ENCODE measurements at regions not wholly inside any gene's neighbourhood (a gene's known extent, or its start where the extent isn't known, plus 50 kb on each side); places are given as distances from the start of the nearest gene placed in this dataset.
"Not testable (repeated sequence)": the region's sequence is repeated elsewhere in the genome, so short reads cannot be mapped to it uniquely, and the experiment has no call there.

GRCh38 chr6:164066766-164067165 lies 652.2 kb downstream of the QKI start:
- no peak for DNase-seq
- Histone ChIP-seq H3K4me1 (ENCODE audit: control insufficient read depth, insufficient read depth, low read length) (no peaks in the 10 kb centered on the region), H3K9me3 (ENCODE audit: control insufficient read depth, low read depth, low read length) (no peaks in the 10 kb centered on the region), H3K4me3 (ENCODE audit: low read length) (no peak overlapping the region), H3K36me3 (ENCODE audit: control insufficient read depth, insufficient read depth, low read length) (no peaks in the 10 kb centered on the region), H3K27ac (ENCODE audit: low read length) (no peak overlapping the region), H3K27me3 (ENCODE audit: control insufficient read depth, insufficient read depth, low read length) (no peaks in the 10 kb centered on the region)
- WGBS (ENCODE audit: insufficient coverage, low lambda C conversion rate), result 90% methylated on average over 2 of the region's 5 CpGs

DNA sequence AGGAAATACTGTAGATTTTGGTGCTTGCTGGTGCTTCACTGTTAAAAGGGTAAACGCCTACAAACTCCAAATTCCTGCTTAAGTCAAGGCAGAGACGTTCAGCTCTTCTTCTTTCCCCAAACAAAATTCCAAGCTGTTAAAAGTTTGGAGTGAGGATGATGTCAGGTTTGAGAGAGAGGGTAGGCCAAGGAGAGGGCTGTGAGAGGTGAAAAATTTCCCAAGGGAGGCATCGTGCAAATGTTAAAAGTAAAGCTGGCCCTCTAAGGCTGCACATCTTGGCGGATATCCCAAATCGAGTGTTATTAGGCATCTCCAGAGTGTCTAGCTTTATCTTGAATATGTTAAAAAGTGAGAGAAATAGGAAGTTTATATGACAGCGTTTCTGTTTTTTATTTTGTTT lies 651.8 kb downstream of the QKI start:
- no peaks in the 10 kb centered on the region for H3K9me3 ChIP-seq (ENCODE audit: control insufficient read depth, low read depth, low read length)
- H3K4me1 ChIP-seq (ENCODE audit: control insufficient read depth, insufficient read depth, low read length), result no peaks in the 10 kb centered on the region
- H3K27ac ChIP-seq (ENCODE audit: low read length), result no peak overlapping the region
- no peaks in the 10 kb centered on the region for H3K36me3 ChIP-seq (ENCODE audit: control insufficient read depth, insufficient read depth, low read length)
- H3K4me3 ChIP-seq (ENCODE audit: low read length), result no peak overlapping the region
- H3K27me3 ChIP-seq (ENCODE audit: control insufficient read depth, insufficient read depth, low read length), result no peaks in the 10 kb centered on the region
- WGBS (ENCODE audit: insufficient coverage, low lambda C conversion rate), result 70% methylated on average over 4 of the region's 6 CpGs
- no peak for DNase-seq

- no peak for DNase-seq
- Histone ChIP-seq H3K27ac (ENCODE audit: low read length) (no peak overlapping the region), H3K4me1 (ENCODE audit: control insufficient read depth, insufficient read depth, low read length) (no peaks in the 10 kb centered on the region), H3K9me3 (ENCODE audit: control insufficient read depth, low read depth, low read length) (no peaks in the 10 kb centered on the region), H3K4me3 (ENCODE audit: low read length) (no peak overlapping the region), H3K36me3 (ENCODE audit: control insufficient read depth, insufficient read depth, low read length) (no peaks in the 10 kb centered on the region), H3K27me3 (ENCODE audit: control insufficient read depth, insufficient read depth, low read length) (no peaks in the 10 kb centered on the region)
- no CpG with 5 or more reads among the region's 3 CpGs for WGBS (ENCODE audit: insufficient coverage, low lambda C conversion rate)
Observed at GRCh38 chr6:164063346-164063745, 648.8 kb downstream of the QKI start.

DNA sequence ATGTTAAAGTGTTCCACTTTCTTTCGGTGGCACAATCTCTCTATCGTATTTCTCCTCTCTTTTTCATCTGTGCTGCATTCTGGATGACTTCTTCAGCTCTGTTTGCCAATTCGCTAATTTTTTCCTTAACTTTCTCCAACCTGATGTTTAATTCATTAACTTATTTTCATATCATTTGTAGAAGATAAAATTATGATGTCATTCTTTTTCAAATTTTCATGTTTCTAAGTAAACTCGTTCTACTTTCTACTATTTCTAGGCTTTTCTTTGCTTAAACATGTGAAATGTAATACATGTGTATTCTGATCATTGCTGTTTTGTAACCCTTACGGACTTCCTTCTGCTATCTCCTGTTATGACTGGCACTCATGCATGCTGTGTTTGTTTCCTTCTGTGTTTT lies 648.4 kb downstream of the QKI start:
- 84% methylated on average over 5 of the region's 5 CpGs for WGBS (ENCODE audit: insufficient coverage, low lambda C conversion rate)
- H3K36me3 ChIP-seq (ENCODE audit: control insufficient read depth, insufficient read depth, low read length), result no peaks in the 10 kb centered on the region
- H3K4me3 ChIP-seq (ENCODE audit: low read length), result no peak overlapping the region
- no peaks in the 10 kb centered on the region for H3K9me3 ChIP-seq (ENCODE audit: control insufficient read depth, low read depth, low read length)
- H3K27me3 ChIP-seq (ENCODE audit: control insufficient read depth, insufficient read depth, low read length), result no peaks in the 10 kb centered on the region
- H3K4me1 ChIP-seq (ENCODE audit: control insufficient read depth, insufficient read depth, low read length), result no peaks in the 10 kb centered on the region
- H3K27ac ChIP-seq (ENCODE audit: low read length), result no peak overlapping the region
- DNase-seq, result no peak

- no peak overlapping the region for H3K27ac ChIP-seq (ENCODE audit: low read length)
- H3K4me1 ChIP-seq (ENCODE audit: control insufficient read depth, insufficient read depth, low read length), result no peaks in the 10 kb centered on the region
- 100% methylated on average over 1 of the region's 5 CpGs for WGBS (ENCODE audit: insufficient coverage, low lambda C conversion rate)
- H3K27me3 ChIP-seq (ENCODE audit: control insufficient read depth, insufficient read depth, low read length), result no peaks in the 10 kb centered on the region
- DNase-seq, result no peak
- no peaks in the 10 kb centered on the region for H3K9me3 ChIP-seq (ENCODE audit: control insufficient read depth, low read depth, low read length)
- H3K36me3 ChIP-seq (ENCODE audit: control insufficient read depth, insufficient read depth, low read length), result no peaks in the 10 kb centered on the region
- H3K4me3 ChIP-seq (ENCODE audit: low read length), result no peak overlapping the region
Observed at GRCh38 chr6:164057876-164058275, 643.4 kb downstream of the QKI start.

DNA sequence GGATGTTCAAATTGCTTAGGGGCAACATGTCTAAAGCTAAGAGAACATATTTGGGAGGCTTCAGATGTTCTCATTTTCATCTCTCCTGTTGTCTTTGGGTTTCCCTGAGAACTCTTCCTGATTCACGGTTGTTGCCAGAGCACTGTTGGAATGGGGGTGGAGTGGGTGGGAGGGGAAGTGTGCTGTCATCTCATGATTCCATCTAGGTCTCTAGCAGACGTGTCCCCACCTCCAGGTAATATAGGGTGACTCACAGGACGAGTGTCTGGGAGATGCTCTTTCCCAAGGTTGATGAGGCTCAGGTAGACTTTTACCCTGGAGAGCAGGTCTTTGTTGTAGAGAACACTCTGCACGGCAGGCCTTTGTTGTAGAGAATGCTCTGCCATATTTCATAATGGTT lies 636.9 kb downstream of the QKI start:
- H3K4me1 ChIP-seq (ENCODE audit: control insufficient read depth, insufficient read depth, low read length), result no peaks in the 10 kb centered on the region
- no peak for DNase-seq
- H3K9me3 ChIP-seq (ENCODE audit: control insufficient read depth, low read depth, low read length), result no peaks in the 10 kb centered on the region
- no peak overlapping the region for H3K4me3 ChIP-seq (ENCODE audit: low read length)
- no CpG with 5 or more reads among the region's 4 CpGs for WGBS (ENCODE audit: insufficient coverage, low lambda C conversion rate)
- H3K36me3 ChIP-seq (ENCODE audit: control insufficient read depth, insufficient read depth, low read length), result no peaks in the 10 kb centered on the region
- H3K27ac ChIP-seq (ENCODE audit: low read length), result no peak overlapping the region
- H3K27me3 ChIP-seq (ENCODE audit: control insufficient read depth, insufficient read depth, low read length), result no peaks in the 10 kb centered on the region

GRCh38 chr6:164049517-164049988 lies 635.0 kb downstream of the QKI start:
- Histone ChIP-seq H3K4me1 (ENCODE audit: control insufficient read depth, insufficient read depth, low read length) (no peaks in the 10 kb centered on the region), H3K9me3 (ENCODE audit: control insufficient read depth, low read depth, low read length) (no peaks in the 10 kb centered on the region), H3K27me3 (ENCODE audit: control insufficient read depth, insufficient read depth, low read length) (no peaks in the 10 kb centered on the region), H3K4me3 (ENCODE audit: low read length) (no peak overlapping the region), H3K36me3 (ENCODE audit: control insufficient read depth, insufficient read depth, low read length) (no peaks in the 10 kb centered on the region), H3K27ac (ENCODE audit: low read length) (no peak overlapping the region)
- DNase-seq, result no peak
- WGBS (ENCODE audit: insufficient coverage, low lambda C conversion rate), result 71% methylated on average over 1 of the region's 2 CpGs

DNA sequence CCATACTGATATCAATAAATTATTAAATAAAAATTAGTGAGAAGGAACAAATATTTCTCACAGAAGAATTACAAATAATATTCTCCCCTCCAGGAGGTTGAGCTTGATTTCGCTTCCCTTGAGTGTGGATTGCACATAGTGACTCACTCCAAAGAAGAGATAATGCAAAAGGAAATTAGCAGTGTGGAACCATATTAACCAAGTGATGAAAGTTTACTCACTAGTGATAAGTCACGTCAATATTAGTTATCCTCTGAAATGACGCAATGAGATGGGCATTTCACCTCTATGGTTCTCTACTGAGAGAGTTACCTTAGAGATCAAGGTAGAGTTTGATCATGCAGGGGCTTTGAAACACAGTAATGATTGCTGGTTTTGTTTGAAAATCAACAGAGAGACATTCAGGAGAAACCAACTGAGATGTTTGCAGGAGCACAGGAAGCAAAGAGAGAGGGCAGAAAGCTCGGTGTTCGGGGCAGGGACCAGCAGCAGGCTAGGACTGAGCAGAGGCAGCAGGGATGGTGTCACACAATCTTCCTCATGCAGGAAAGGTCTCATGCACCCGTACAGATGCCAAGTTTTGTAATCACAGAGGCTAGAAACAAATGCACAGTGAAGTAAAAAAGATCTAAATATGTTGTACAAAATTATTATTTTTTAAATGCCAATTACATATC lies 634.5 kb downstream of the QKI start:
- H3K9me3 ChIP-seq (ENCODE audit: control insufficient read depth, low read depth, low read length), result no peaks in the 10 kb centered on the region
- H3K4me1 ChIP-seq (ENCODE audit: control insufficient read depth, insufficient read depth, low read length), result no peaks in the 10 kb centered on the region
- no peak for DNase-seq
- WGBS (ENCODE audit: insufficient coverage, low lambda C conversion rate), result no CpG with 5 or more reads among the region's 6 CpGs
- no peaks in the 10 kb centered on the region for H3K36me3 ChIP-seq (ENCODE audit: control insufficient read depth, insufficient read depth, low read length)
- no peaks in the 10 kb centered on the region for H3K27me3 ChIP-seq (ENCODE audit: control insufficient read depth, insufficient read depth, low read length)
- no peak overlapping the region for H3K27ac ChIP-seq (ENCODE audit: low read length)
- H3K4me3 ChIP-seq (ENCODE audit: low read length), result no peak overlapping the region

DNA sequence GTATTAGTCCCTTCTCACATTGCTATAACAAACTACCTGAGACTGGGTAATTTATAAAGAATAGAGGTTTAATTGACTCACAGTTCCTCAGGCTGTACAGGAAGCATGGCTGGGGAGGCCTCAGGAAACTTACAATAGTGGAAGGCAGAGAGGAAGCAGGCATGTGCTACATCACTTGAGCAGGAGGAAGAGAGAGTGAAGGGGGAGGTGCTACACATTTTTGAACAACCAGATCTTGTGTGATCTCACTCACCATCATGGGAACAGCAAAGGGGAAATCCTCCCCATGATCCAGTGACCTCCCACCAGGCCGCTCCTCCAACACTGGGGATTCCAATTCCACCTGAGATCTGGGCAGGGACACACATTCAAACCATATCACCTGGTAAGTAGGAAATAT lies 630.6 kb downstream of the QKI start:
- Histone ChIP-seq H3K4me1 (ENCODE audit: control insufficient read depth, insufficient read depth, low read length) (no peaks in the 10 kb centered on the region), H3K27ac (ENCODE audit: low read length) (no peak overlapping the region), H3K27me3 (ENCODE audit: control insufficient read depth, insufficient read depth, low read length) (no peaks in the 10 kb centered on the region), H3K4me3 (ENCODE audit: low read length) (no peak overlapping the region), H3K9me3 (ENCODE audit: control insufficient read depth, low read depth, low read length) (no peaks in the 10 kb centered on the region), H3K36me3 (ENCODE audit: control insufficient read depth, insufficient read depth, low read length) (no peaks in the 10 kb centered on the region)
- WGBS (ENCODE audit: insufficient coverage, low lambda C conversion rate), result no CpG with 5 or more reads among the region's 1 CpG
- DNase-seq, result no peak

DNA sequence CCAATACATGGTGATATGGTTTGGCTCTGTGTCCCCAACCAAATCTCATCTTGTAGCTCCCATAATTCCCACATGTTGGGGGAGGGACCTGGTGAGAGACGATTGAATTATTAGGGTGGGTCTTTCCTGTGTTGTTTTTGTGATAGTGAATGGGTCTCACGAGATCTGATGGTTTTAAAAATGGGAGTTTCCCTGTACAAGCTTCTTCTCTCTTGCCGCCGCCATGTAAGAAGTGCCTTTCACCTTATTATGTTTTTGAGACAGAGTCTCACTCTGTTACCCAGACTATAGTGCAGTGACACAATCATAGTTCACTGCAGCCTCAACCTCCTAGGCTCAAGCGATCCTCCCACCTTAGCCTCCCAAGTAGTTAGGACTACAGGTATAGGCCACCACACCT lies 629.1 kb downstream of the QKI start:
- not testable (repeated sequence) for DNase-seq
- 100% methylated on average over 2 of the region's 5 CpGs for WGBS (ENCODE audit: insufficient coverage, low lambda C conversion rate)

GRCh38 chr6:164042212-164042611 lies 627.7 kb downstream of the QKI start:
- Histone ChIP-seq H3K36me3 (ENCODE audit: control insufficient read depth, insufficient read depth, low read length) (no peaks in the 10 kb centered on the region), H3K27ac (ENCODE audit: low read length) (no peak overlapping the region), H3K4me3 (ENCODE audit: low read length) (no peak overlapping the region), H3K27me3 (ENCODE audit: control insufficient read depth, insufficient read depth, low read length) (no peaks in the 10 kb centered on the region), H3K4me1 (ENCODE audit: control insufficient read depth, insufficient read depth, low read length) (no peaks in the 10 kb centered on the region), H3K9me3 (ENCODE audit: control insufficient read depth, low read depth, low read length) (no peaks in the 10 kb centered on the region)
- no CpG with 5 or more reads among the region's 5 CpGs for WGBS (ENCODE audit: insufficient coverage, low lambda C conversion rate)
- no peak for DNase-seq

More for the DNA sequence above, 629.1 kb downstream of the QKI start:
- H3K36me3 ChIP-seq (ENCODE audit: control insufficient read depth, insufficient read depth, low read length); H3K4me1 ChIP-seq (ENCODE audit: control insufficient read depth, insufficient read depth, low read length); H3K4me3 ChIP-seq (ENCODE audit: low read length); H3K9me3 ChIP-seq (ENCODE audit: control insufficient read depth, low read depth, low read length); H3K27ac ChIP-seq (ENCODE audit: low read length); H3K27me3 ChIP-seq (ENCODE audit: control insufficient read depth, insufficient read depth, low read length): not testable (repeated sequence)
